Panc1 (cell line): ENCODE measurements at regions not wholly inside any gene's neighbourhood (a gene's known extent, or its start where the extent isn't known, plus 50 kb on each side); places are given as distances from the start of the nearest gene placed in this dataset.
"Not testable (repeated sequence)": the region's sequence is repeated elsewhere in the genome, so short reads cannot be mapped to it uniquely, and the experiment has no call there.

Source experiments
- ATAC-seq: fragments of 200-7000 bp; cut with Tn5 transposase; 2 replicates; pipeline ENCODE4 v1.9.1; 2020; ENCODE audit warnings: mild to moderate bottlenecking, moderate library complexity
- BruUV-seq: library from RNA; stranded (reverse); fragments of 400-500 nt; replicated peaks from 2 replicates; lab custom pipeline; 2021; lab: Mats Ljungman, UMichigan
- CTCF ChIA-PET: fragments of 300-600 bp; sonication (Branson Sonifier 250); formaldehyde crosslinking; loops from one replicate; lab custom pipeline; 2022; ENCODE audit warnings: antibody characterized with exemption; lab: Charles Lee
- POLR2A ChIA-PET: fragments of 300-600 bp; sonication (Branson Sonifier 250); formaldehyde crosslinking; loops from one replicate; lab custom pipeline; 2022; ENCODE audit warnings: antibody characterized with exemption; lab: Charles Lee
- DNase-seq: peaks from one replicate; pipeline ENCODE4 v3.0.0-alpha.2; 2010; ENCODE audit warnings: low read depth, low spot score
- H3K27ac ChIP-seq: 2 replicates; pipeline ENCODE4 v1.5.1; 2011; ENCODE audit warnings: mild to moderate bottlenecking, low read length, inconsistent platforms
- H3K27me3 ChIP-seq: fragments of 200-500 bp; sonication (Bioruptor generic); 2 replicates; pipeline ENCODE4 v1.6.0; 2014; ENCODE audit warnings: low read length, inconsistent platforms; ENCODE audit not compliant: control insufficient read depth, insufficient read depth
- H3K36me3 ChIP-seq: fragments of 200-500 bp; sonication (Bioruptor generic); 2 replicates; pipeline ENCODE4 v1.5.1; 2014; ENCODE audit warnings: inconsistent platforms, mild to moderate bottlenecking, low read length, moderate library complexity; ENCODE audit not compliant: control insufficient read depth, insufficient read depth
- H3K4me1 ChIP-seq: 2 replicates; pipeline ENCODE4 v1.5.1; 2011; ENCODE audit warnings: inconsistent platforms, mild to moderate bottlenecking, low read length, moderate library complexity; ENCODE audit not compliant: control insufficient read depth, insufficient read depth
- H3K4me3 ChIP-seq, 2 experiments: 2 replicates each; pipeline ENCODE4 v1.5.1; 2011 to 2012; ENCODE audit warnings: low read depth in 2 of 2, low read length in 2 of 2, mild to moderate bottlenecking in 2 of 2, inconsistent platforms in 1 of 2, moderate library complexity in 1 of 2
- H3K9me3 ChIP-seq: fragments of 200-500 bp; sonication (Bioruptor generic); 2 replicates; pipeline ENCODE4 v1.5.1; 2014; ENCODE audit warnings: low read depth, mild to moderate bottlenecking, inconsistent platforms, low read length, moderate library complexity; ENCODE audit not compliant: control insufficient read depth, insufficient read depth
- POLR2AphosphoS5 ChIP-seq: IDR thresholded peaks from 2 replicates; pipeline ENCODE4 v1.6.1; 2012; ENCODE audit warnings: mild to moderate bottlenecking, low read depth, low read length, moderate library complexity
- REST ChIP-seq, 2 experiments: IDR thresholded peaks; 2 replicates each; pipeline ENCODE4 v1.6.1; 2011 to 2012; ENCODE audit warnings: low read depth in 2 of 2, control low read depth in 1 of 2, low read length in 1 of 2, mild to moderate bottlenecking in 1 of 2, moderate library complexity in 1 of 2; ENCODE audit not compliant: insufficient read depth in 1 of 2
- SIN3A ChIP-seq: IDR thresholded peaks from 2 replicates; pipeline ENCODE4 v1.6.1; 2012; ENCODE audit warnings: low read depth, mild to moderate bottlenecking, low read length, moderate library complexity, borderline replicate concordance; ENCODE audit not compliant: insufficient read depth
- TCF7L2 ChIP-seq: IDR thresholded peaks from 2 replicates; pipeline ENCODE4 v1.6.1; 2011; ENCODE audit warnings: mild to moderate bottlenecking, low read depth, low read length, inconsistent platforms
- in situ Hi-C: cut with HindIII; loops from 2 replicates; pipeline ENCODE4 v1.10.0; 2016; ENCODE audit warnings: low sequenced_read_pairs, low pct_unique_long_range_greater_than_20kb
- intact Hi-C: fragments of 100-400 bp; cut with micrococcal nuclease; formaldehyde crosslinking; loops from one replicate; pipeline ENCODE4 v1.10.0; 2022; ENCODE audit not compliant: unreplicated experiment
- TF ChIP-seq, protein P1 (sequence below): fragments of 450-650 bp; IDR thresholded peaks from 2 replicates; pipeline ENCODE4 v1.5.1; 2017; ENCODE audit warnings: mild to moderate bottlenecking

DNA sequence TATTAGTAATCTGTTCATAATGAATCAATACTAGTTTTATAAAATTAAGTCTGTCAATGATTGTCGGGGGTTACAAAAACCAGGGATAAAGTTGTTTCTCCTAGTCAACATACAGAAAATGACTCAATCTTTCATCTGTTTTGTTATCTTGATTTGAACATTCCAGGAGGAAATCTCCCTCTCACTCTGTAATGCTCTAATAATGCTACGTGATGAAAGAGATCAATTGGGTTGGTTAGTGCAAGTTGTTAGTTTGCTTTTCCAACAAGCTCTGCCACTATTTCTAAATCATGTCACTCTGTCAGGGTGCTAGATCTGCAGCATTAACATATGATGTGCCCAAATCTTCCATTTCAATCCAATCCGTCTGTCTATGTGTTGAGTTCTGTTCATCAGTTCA lies 379.5 kb upstream of the GJE1 start:
- CTCF ChIA-PET, result no interaction called here
- BruUV-seq, result no TSS peak
- intact Hi-C loops (no loop called here), in situ Hi-C loops (no loop called here)
- Histone ChIP-seq H3K9me3 (no peaks in the 10 kb centered on the region), H3K36me3 (no peaks in the 10 kb centered on the region; the same call in 1 of the 2 replicates), H3K27ac (no peak overlapping the region), H3K4me1 (no peaks in the 10 kb centered on the region), H3K4me3 (no peak overlapping the region), H3K27me3 (no peaks in the 10 kb centered on the region)
- no peak for TF ChIP-seq POLR2AphosphoS5
- POLR2A ChIA-PET, result no interaction called here
- no peak for DNase-seq
- ATAC-seq, result no peak

DNA sequence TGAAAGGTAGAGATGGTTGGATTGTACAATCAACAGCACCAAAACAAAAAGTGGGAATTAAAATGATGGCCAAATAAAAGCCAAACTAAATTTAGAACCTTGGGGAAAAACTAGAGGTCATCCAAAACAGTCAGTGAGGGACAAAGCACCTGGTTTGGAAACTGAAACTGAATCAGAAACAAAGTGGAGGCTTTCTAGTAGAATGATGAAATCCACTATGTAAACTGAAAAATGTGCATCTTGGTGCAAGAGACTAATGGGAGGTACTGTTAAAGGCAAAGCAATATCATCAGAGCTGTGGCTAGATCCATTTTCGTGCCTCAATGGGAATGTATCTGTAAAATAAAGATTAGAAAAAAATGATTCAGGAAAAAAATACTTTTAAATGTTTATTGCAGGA lies 380.0 kb upstream of the GJE1 start:
- no peaks in the 10 kb centered on the region for H3K4me1 ChIP-seq
- H3K9me3 ChIP-seq, result no peaks in the 10 kb centered on the region
- no peaks in the 10 kb centered on the region for H3K27me3 ChIP-seq
- in situ Hi-C loops, result no loop called here
- intact Hi-C loops, result no loop called here
- DNase-seq, result no peak
- H3K27ac ChIP-seq, result no peak overlapping the region
- TF ChIP-seq REST (IDR thresholded peaks at IDR 0.05; ENCODE audit: insufficient read depth in 1 of 2, low read depth in 2 of 2, low read length in 1 of 2) (no peak), POLR2AphosphoS5 (no peak), SIN3A (no peak), TCF7L2 (no peak)
- TF ChIP-seq, protein P1, sequence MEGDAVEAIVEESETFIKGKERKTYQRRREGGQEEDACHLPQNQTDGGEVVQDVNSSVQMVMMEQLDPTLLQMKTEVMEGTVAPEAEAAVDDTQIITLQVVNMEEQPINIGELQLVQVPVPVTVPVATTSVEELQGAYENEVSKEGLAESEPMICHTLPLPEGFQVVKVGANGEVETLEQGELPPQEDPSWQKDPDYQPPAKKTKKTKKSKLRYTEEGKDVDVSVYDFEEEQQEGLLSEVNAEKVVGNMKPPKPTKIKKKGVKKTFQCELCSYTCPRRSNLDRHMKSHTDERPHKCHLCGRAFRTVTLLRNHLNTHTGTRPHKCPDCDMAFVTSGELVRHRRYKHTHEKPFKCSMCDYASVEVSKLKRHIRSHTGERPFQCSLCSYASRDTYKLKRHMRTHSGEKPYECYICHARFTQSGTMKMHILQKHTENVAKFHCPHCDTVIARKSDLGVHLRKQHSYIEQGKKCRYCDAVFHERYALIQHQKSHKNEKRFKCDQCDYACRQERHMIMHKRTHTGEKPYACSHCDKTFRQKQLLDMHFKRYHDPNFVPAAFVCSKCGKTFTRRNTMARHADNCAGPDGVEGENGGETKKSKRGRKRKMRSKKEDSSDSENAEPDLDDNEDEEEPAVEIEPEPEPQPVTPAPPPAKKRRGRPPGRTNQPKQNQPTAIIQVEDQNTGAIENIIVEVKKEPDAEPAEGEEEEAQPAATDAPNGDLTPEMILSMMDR, result no peak
- no peak for ATAC-seq
- ChIA-PET POLR2A (no interaction called here), CTCF (no interaction called here)
- no peaks in the 10 kb centered on the region; the same call in 1 of the 2 replicates for H3K36me3 ChIP-seq
- BruUV-seq, result no TSS peak
- no peak overlapping the region for H3K4me3 ChIP-seq

DNA sequence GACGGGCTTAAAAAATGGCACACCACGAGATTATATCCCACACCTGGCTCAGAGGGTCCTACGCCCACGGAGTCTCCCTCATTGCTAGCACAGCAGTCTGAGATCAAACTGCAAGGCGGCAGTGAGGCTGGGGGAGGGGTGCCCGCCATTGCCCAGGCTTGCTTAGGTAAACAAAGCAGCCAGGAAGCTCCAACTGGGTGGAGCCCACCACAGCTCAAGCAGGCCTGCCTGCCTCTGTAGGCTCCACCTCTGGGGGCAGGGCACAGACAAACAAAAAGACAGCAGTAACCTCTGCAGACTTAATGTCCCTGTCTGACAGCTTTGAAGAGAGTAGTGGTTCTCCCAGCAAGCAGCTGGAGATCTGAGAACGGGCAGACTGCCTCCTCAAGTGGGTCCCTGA lies 386.4 kb upstream of the GJE1 start:
- ATAC-seq, H3K4me3 ChIP-seq, intact Hi-C loops, H3K27ac ChIP-seq, H3K4me1 ChIP-seq, POLR2A ChIA-PET, in situ Hi-C loops, BruUV-seq, H3K9me3 ChIP-seq, H3K36me3 ChIP-seq, DNase-seq, CTCF ChIA-PET, H3K27me3 ChIP-seq: not testable (repeated sequence)
